ENCODE measurements at regions not wholly inside any gene's neighbourhood (a gene's known extent, or its start where the extent isn't known, plus 50 kb on each side); places are given as distances from the start of the nearest gene placed in this dataset.

DNA sequence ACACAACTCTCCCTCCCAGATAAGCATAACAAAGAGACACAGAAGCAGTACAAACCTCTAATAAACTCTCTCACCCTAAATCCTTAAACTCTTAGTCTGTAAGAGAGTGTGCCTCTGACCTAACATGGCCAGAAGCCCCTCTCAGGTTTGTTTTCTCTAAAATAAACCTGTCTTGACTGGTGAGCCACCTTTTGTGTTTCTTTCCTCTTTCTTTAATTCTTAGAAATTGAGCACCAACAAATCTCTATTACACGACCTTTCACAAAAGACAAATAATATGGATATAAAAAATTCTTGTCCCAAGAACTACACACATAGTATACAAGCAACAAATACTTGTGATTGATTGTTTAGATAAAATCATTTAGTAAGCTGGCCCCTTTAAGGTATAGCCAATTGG, 573.7 kb downstream of the EPHA5 start:
- intact Hi-C loops (cut with DNase I), result no loop called here
- TF ChIP-seq POLR2A (IDR thresholded peaks at IDR 0.05), result no peak
- TF ChIP-seq, protein P1, sequence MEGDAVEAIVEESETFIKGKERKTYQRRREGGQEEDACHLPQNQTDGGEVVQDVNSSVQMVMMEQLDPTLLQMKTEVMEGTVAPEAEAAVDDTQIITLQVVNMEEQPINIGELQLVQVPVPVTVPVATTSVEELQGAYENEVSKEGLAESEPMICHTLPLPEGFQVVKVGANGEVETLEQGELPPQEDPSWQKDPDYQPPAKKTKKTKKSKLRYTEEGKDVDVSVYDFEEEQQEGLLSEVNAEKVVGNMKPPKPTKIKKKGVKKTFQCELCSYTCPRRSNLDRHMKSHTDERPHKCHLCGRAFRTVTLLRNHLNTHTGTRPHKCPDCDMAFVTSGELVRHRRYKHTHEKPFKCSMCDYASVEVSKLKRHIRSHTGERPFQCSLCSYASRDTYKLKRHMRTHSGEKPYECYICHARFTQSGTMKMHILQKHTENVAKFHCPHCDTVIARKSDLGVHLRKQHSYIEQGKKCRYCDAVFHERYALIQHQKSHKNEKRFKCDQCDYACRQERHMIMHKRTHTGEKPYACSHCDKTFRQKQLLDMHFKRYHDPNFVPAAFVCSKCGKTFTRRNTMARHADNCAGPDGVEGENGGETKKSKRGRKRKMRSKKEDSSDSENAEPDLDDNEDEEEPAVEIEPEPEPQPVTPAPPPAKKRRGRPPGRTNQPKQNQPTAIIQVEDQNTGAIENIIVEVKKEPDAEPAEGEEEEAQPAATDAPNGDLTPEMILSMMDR (IDR thresholded peaks at IDR 0.05), result no peak
- no peaks in the 10 kb centered on the region for H3K36me3 ChIP-seq
- no peak overlapping the region for H3K4me3 ChIP-seq
- H3K4me1 ChIP-seq, result no peaks in the 10 kb centered on the region
- H3K27ac ChIP-seq, result no peak overlapping the region
- H3K27me3 ChIP-seq, result no peaks in the 10 kb centered on the region
- no peaks in the 10 kb centered on the region for H3K9me3 ChIP-seq
- no peak for DNase-seq
- ATAC-seq, result no peak
- 10% methylated on average over 1 of the region's 1 CpG for WGBS (ENCODE audit: insufficient coverage, low coverage, low lambda C conversion rate, missing lambda C conversion rate)

DNA sequence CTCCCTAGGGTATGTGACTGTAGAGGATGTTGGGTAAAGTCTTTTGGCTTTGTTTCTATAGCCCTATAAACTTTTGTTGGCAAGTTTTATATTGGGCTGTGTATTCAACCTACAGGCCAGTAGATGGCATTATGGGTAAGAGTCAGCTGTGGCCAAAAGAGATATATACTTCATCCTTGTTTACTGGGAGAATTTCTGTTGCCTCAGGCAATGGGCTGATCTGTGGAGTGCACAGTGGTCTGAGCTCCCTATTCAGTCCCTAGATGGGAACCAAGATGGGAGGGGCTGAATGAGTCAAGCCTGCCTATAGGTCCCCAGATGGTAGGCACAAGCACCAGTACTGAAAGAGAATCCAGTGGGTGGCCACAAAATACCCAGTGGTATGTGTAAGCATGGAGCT, 580.6 kb downstream of the EPHA5 start:
- H3K4me3 ChIP-seq, result no peak overlapping the region
- ATAC-seq, result peak in 1 of 4 donors; percentile 42
- no peaks in the 10 kb centered on the region for H3K4me1 ChIP-seq
- no peaks in the 10 kb centered on the region for H3K9me3 ChIP-seq
- no peak for TF ChIP-seq POLR2A (IDR thresholded peaks at IDR 0.05)
- TF ChIP-seq, protein P1 (IDR thresholded peaks at IDR 0.05), result peak in 3 of 4 donors; percentile 12 to 17 (median 14)
- intact Hi-C loops (cut with DNase I), result no loop called here
- DNase-seq, result no peak
- no peak overlapping the region for H3K27ac ChIP-seq
- H3K27me3 ChIP-seq, result no peaks in the 10 kb centered on the region
- no peaks in the 10 kb centered on the region for H3K36me3 ChIP-seq

DNA sequence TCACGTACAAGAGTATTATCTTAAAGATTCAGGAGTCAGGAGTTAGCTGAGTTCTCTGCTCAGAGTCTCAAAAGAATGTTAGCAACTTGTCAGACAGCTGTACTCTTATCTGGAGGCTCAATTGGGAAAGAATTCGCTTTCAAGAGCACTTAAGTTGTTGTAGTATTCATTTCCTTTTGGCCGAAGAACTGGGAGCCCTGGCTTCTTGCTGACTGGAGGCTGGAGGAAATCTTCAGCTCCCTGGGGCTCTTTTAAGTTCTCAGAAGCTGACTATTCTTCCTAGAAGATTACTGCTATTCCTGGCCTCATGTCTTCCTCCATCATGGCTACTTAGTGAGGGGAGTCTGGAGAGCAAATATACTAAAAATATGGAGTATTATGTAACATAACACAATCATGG, 587.2 kb downstream of the EPHA5 start:
- intact Hi-C loops (cut with DNase I), result no loop called here
- no peak overlapping the region for H3K27ac ChIP-seq
- H3K9me3 ChIP-seq, result no peaks in the 10 kb centered on the region
- TF ChIP-seq POLR2A (IDR thresholded peaks at IDR 0.05), result no peak
- TF ChIP-seq, protein P1 (IDR thresholded peaks at IDR 0.05), result no peak
- no peaks in the 10 kb centered on the region for H3K4me1 ChIP-seq
- no peaks in the 10 kb centered on the region for H3K36me3 ChIP-seq
- H3K4me3 ChIP-seq, result no peak overlapping the region
- no peaks in the 10 kb centered on the region for H3K27me3 ChIP-seq
- DNase-seq, result no peak
- no peak for ATAC-seq
- WGBS (ENCODE audit: insufficient coverage, low coverage, low lambda C conversion rate, missing lambda C conversion rate), result 5% methylated on average over 3 of the region's 3 CpGs

DNA sequence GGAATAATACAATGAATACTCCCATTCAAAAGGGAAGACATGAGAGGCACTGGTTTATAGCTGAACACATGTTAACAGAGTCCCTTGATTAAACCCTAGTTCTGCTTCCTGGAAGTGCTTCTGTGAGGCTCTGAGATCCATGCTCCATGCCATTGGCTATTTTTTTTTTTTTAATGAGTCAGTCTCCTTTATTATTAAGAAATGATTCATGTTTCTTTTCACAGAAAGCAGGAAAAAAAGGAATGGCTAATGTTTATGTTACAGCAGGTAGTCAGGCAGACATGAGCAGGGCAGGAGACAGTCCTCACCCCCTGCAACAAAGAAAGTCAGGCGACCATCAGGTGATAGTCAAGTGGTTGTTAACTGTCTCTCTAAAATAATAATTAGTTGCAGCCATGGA, 598.7 kb downstream of the EPHA5 start:
- no peak for ATAC-seq
- no peaks in the 10 kb centered on the region for H3K36me3 ChIP-seq
- H3K9me3 ChIP-seq, result no peaks in the 10 kb centered on the region
- H3K4me3 ChIP-seq, result no peak overlapping the region
- no peak overlapping the region for H3K27ac ChIP-seq
- intact Hi-C loops (cut with DNase I), result no loop called here
- H3K27me3 ChIP-seq, result no peaks in the 10 kb centered on the region
- TF ChIP-seq, protein P1 (IDR thresholded peaks at IDR 0.05), result no peak
- TF ChIP-seq POLR2A (IDR thresholded peaks at IDR 0.05), result no peak
- H3K4me1 ChIP-seq, result no peaks in the 10 kb centered on the region
- WGBS (ENCODE audit: insufficient coverage, low coverage, low lambda C conversion rate, missing lambda C conversion rate), result 29% methylated on average over 1 of the region's 1 CpG
- DNase-seq, result no peak

DNA sequence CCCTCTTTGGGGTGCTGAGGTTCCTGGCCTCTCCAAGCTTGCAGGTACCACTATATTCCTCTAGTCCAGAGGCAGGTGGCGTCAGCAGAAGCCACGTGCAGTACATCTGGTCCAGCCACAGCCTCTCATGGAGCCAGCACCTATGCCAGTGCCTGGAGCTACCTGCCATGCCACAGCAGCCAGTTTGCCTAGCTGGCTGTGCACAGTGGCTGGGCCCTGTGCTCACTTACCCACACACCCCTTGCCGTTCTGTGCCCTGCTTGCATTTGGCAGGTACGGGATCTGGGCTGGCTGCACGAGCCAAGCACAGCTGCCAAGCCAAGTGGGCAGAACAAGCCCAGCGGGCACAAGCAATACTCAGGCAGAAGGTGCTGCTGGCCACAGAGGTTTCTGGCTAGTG, 601.1 kb downstream of the EPHA5 start:
- no peaks in the 10 kb centered on the region for H3K27me3 ChIP-seq
- intact Hi-C loops (cut with DNase I), result no loop called here
- no peaks in the 10 kb centered on the region for H3K4me1 ChIP-seq
- H3K36me3 ChIP-seq, result no peaks in the 10 kb centered on the region
- DNase-seq (no peak), ATAC-seq (no peak)
- no peak overlapping the region for H3K4me3 ChIP-seq
- no peak overlapping the region for H3K27ac ChIP-seq
- WGBS (ENCODE audit: insufficient coverage, low coverage, low lambda C conversion rate, missing lambda C conversion rate), result 67% methylated on average over 1 of the region's 6 CpGs
- no peaks in the 10 kb centered on the region for H3K9me3 ChIP-seq
- TF ChIP-seq POLR2A (IDR thresholded peaks at IDR 0.05), result no peak
- TF ChIP-seq, protein P1 (IDR thresholded peaks at IDR 0.05), result no peak

Data from right lobe of liver (tissue), 6 donors.